ENCODE measurements at regions not wholly inside any gene's neighbourhood (a gene's known extent, or its start where the extent isn't known, plus 50 kb on each side); places are given as distances from the start of the nearest gene placed in this dataset.

DNA sequence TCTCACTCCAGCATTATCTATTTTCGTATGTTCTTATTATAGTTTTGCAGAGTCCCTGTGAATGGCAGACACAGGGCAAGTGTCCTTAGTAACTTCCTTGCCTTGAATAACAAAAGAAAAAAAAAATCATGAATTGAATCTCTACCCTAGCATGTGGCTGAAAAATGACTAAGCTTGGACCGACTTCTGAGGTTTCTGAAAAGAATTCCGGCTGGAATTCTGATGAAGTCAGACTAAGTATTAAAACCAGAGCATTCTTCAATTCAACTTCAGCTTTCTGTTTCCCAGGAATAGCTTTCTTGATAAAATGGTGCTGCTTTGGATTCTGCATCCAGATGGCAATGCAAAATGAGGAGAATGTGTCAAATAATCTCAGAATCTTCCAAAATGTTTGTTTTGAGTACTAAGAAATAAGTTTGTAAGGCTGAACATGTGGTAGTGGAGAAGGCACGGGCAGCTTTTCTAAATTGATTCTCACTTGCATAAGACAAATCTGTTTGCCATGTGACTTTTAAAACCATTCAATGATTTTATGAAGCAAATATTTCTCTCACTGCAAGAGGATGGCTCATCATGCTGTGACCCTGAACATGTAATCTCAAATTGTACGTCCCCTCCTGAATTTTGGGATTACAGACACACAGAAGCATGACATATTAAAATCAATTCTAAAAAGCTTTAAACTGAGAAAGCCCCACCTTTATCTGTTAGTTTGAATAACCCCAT, 1462.8 kb upstream of the LRRTM1 start:
- no peak for DNase-seq

GRCh38 chr2:81747481-81748070, 1443.0 kb upstream of the LRRTM1 start:
- DNase-seq: no peak

DNA sequence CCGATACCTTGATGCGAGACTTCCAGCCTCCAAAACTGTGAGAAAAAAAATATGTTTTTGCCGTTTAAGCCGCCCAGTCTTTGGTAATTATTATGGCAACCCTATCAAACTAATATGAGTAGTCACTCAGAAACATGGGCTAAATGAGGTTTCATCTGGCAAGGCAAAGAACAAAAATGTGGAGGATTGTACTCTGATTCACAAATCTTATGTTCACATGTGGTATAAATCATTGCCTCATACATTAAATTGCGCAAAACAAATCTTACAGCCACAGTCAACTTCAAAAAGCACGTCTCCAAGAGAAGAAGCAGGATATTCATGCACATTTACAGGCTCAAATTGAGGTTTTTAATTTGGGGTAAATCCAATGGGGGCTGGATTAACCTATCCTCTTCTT, 1435.4 kb upstream of the LRRTM1 start:
- DNase-seq: no peak

GRCh38 chr2:81734981-81735380, 1430.4 kb upstream of the LRRTM1 start:
- no peak for DNase-seq

DNA sequence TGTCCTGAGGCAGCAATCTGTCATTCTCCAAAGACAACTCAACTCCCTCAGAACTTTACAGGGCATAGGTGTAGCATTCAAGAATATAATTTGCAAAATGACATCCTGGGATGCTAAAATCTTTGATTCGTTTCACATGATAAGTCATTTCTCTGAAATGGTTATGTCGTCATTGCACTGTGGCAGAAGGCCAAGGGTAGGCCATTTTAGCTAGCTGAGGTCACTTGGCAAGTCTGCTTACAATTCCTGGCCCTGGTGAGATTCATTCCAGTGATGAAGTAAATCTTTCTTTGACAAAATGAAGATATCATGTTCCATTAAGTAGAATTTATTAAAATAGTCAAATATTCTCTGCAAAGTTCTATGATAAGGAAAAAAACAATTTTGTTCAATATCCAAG, 1410.3 kb upstream of the LRRTM1 start:
- DNase-seq: no peak

DNA sequence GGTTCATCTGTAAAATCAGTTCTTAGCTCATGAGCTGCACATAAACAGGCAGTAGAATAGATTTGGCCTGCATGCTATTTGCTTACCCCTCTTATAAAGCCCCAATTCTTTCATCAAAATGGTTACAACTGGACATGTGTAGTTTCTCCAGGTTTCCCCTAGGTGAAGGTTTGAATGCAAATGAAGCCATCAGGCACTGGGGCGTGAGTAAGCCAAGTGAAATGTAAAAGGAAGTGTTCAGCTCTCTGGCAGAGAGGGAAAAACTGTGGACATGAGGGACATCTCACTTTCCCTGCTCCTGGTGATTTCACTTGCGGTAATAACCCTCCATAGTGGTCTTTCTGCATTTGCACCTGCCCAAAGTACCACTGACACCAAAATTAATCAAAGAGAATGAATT, 1402.3 kb upstream of the LRRTM1 start:
- no peak for DNase-seq

- no peak for DNase-seq
Measured at GRCh38 chr2:81703831-81704230, 1399.3 kb upstream of the LRRTM1 start.

DNA sequence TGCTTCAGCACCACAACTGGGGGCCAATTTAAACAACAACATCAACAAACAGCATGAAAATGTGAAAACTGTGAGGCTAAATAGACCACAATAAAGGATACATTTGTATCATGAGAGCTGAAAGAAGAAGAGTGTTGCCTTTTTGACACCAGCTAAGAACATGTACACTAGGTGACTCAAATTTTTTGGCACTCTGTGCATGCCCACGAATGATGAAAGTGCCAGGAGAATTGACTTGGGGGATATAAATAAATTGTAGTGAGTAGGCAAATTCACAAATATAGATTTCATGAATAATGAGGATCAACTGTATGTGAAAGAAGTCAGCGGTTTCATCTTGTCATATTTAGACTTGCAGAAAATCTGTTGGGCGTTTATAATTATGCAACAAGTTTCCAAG, 1388.0 kb upstream of the LRRTM1 start:
- DNase-seq: no peak

- no peak for DNase-seq
Measured at GRCh38 chr2:81675641-81676040, 1371.1 kb upstream of the LRRTM1 start.

DNA sequence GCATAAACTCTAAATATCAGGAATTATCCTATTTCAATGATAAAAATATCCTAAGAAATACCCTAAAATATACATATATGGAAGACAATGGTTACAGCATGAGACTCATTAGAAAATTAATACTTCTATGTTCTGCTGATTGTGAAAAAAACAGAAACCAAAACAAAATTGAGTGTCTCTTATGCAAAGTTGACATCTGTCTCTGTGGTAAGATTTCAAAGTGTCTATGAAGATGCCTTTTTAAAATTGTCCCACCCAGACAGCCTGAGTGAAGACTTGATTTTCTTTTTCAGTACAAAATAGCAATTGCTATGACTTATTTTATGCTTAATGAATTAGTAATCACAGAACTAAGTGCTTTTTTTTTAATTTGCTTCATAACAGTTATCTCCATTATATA, 1368.4 kb upstream of the LRRTM1 start:
- DNase-seq: no peak

- DNase-seq: no peak
Measured at GRCh38 chr2:81672516-81672915, 1368.0 kb upstream of the LRRTM1 start.

GRCh38 chr2:81670885-81671284, 1366.3 kb upstream of the LRRTM1 start:
- no peak for DNase-seq

GRCh38 chr2:81661081-81661480, 1356.5 kb upstream of the LRRTM1 start:
- DNase-seq: no peak

DNA sequence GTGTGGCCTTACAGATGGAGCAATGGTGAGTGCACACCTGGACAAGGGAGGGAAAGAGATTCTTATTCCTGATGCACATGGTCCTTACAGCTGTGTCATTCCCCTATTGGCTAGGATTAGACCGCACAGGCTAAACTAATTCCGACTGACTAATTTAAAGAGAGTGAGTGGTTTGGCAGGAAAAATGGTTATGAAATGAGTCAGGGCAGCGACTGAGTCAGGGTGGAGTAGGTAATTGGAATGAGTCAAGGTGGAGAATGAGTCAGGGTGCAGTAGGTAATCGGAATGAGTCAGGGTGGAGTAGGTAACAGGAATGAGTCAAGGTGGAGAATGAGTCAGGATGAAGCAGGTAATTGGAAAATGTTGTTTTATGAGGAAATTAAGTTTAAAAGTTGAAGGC, 1353.7 kb upstream of the LRRTM1 start:
- no peak for DNase-seq

DNA sequence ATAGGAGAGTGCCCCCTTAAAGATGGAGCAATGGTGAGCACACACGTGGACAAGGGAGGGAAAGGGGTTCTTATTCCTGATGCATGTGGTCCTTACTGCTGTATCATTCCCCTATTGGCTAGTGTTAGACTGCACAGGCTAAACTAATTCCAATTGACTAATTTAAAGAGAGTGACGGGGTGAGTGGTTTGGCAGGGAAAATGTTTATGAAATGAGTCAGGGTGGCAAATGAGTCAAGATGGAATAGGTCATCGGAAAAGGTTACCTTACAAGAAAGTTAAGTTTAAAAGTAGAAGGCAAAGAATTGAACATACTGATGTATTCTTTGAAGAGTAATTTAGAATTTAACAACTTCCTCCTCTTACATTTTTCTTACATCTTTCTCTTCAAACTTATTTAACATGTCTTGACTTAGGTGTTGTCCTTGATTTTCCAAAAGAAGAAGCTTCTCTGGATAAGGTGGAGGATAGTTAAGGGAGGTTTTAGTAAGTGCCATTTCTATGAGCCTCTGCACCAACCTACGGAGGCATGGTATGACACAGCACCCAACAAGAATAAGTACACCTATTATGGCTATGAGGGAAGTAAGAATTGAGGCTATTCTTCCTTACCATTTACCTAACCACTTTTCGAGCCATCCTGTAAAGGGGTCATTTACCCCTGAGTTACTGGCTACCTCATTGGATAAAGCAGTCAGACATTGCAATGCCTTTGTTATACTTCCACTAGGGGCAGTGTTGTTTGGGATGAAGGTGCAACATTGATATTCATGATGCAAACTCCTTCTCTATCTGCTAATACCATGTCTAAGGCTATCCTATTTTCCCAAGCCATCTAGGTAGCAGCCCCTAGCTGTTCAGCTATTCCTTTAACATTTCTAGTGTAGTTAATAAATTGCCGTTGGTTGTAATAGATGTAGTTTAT, 1345.8 kb upstream of the LRRTM1 start:
- no peak for DNase-seq

DNA sequence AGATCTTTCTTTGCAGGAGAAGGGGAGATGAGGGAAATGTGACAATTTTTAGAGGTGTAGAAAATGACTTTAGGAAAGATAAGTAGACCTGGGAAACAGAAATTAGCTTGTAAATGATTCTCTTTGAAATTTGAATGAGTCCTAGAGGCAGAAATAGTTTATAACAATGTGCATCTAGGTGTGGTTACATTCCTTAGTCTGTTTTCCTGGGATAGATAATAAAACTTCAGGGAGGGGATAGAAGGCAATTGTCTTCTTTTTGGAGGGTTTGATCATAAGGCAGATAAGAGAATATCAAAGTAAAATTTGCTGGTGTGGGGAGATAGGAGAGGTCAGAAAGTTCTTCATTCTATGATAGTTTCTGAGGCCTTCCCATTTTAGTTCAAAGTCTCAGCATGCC, 1344.3 kb upstream of the LRRTM1 start:
- DNase-seq: no peak

GRCh38 chr2:81648370-81648769, 1343.8 kb upstream of the LRRTM1 start:
- no peak for DNase-seq

DNA sequence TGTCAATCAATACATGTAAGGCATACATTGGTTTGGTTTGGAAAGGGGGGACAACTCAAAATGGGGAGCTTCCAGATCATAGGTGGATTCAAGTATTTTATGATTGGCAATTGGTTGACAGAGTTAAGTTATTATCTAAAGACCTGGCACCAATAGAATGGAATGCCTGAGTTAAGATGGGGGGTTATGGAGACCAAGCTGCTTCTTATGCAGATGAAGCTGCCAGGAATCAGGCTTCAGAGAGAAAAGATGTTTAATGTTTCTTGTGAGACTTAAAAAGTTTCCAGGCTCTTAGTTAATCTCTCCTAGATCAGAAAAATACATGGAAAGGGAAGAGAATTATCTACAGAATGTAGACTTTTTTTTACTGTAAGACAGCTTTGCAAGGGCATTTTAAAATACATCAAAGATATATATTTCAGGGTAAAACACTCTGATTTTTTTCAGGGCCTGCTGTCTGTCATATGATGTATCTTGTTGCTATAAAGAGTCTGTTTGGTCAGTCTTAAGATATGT, 1343.2 kb upstream of the LRRTM1 start:
- no peak for DNase-seq

DNA sequence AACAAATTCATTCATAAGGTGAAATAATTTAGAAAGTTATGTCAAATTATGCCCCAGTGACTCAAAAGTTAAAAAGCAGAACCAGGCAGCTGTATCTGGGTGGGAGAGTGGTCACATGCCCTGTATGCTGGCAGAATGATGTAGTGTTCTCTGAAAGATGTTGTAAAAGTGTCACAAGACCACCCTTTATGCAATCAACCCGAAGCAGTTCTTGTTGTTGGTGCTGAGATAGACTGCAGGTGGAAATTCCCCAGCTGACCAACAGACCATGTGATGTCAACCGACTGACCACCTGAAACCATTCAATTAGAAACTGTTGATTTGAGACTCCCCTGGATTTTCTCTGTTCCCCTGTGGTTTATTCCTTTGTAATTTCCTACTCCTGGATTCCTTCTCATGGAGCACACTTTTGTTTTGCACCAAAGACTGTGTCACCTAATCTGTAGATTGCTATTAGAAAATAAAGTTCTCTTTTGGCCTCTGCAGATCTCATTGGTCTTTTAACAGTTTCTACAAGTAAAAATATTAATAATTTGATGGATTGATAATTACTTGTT, 1341.3 kb upstream of the LRRTM1 start:
- peak in 1 of 2 experiments; percentile 8 for DNase-seq

DNA sequence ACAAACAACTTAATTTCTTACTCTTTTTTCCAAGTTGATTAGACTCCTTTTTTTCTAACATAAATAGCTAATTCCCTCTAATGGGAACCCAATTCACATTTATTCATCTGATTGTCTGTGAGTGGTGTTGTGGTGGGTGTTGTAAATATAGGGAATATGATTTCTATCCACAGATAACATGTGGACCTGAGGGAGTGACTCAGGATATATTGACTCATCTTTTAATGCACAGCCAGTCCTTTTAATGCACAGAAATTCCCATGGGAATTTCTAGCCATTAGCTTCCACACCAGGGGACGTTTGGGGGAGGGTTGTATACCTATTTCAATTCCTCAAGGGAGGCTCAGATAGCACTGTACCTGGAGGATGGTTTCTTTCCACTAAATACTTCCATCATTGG, 1339.6 kb upstream of the LRRTM1 start:
- DNase-seq: no peak

GRCh38 chr2:81624825-81625224, 1320.3 kb upstream of the LRRTM1 start:
- no peak for DNase-seq

GRCh38 chr2:81600088-81600487, 1295.5 kb upstream of the LRRTM1 start:
- DNase-seq: no peak

- DNase-seq: no peak
Measured at GRCh38 chr2:81598453-81598852, 1293.9 kb upstream of the LRRTM1 start.
